Activated naive CD4-positive, alpha-beta T cell treated with anti-CD3 and anti-CD28 coated beads, Interleukin-2, amount 50 U/mL, for 24 hours (primary cell): ENCODE measurements at regions not wholly inside any gene's neighbourhood (a gene's known extent, or its start where the extent isn't known, plus 50 kb on each side); places are given as distances from the start of the nearest gene placed in this dataset.
A peak's percentile ranks its signal among the peaks of the same experiment; 100 is the strongest.

Experiments
- H3K27ac Mint-ChIP-seq: one replicate; pipeline ENCODE4 v1.8.0; 2021; ENCODE audit warnings: mild to moderate bottlenecking, mixed read lengths
- H3K27me3 Mint-ChIP-seq: one replicate; pipeline ENCODE4 v1.8.0; 2021; ENCODE audit warnings: mixed read lengths
- H3K36me3 Mint-ChIP-seq: one replicate; pipeline ENCODE4 v1.8.0; 2021; ENCODE audit warnings: mixed read lengths
- H3K4me1 Mint-ChIP-seq: one replicate; pipeline ENCODE4 v1.8.0; 2021; ENCODE audit warnings: mixed read lengths
- H3K4me3 Mint-ChIP-seq: one replicate; pipeline ENCODE4 v1.8.0; 2021; ENCODE audit warnings: mild to moderate bottlenecking, mixed read lengths
- H3K9me3 Mint-ChIP-seq: one replicate; pipeline ENCODE4 v1.8.0; 2021; ENCODE audit warnings: mixed read lengths

- Mint-ChIP-seq H3K36me3 (no peaks in the 10 kb centered on the region), H3K27ac (no peak overlapping the region), H3K4me3 (no peak overlapping the region), H3K4me1 (peaks cover under 1% of the 10 kb centered on the region), H3K9me3 (no peaks in the 10 kb centered on the region), H3K27me3 (peaks cover 4% of the 10 kb centered on the region)
These were observed 93.4 kb downstream of the ZFP64 start for GRCh38 chr20:52098186-52098585.

- Mint-ChIP-seq H3K36me3 (peaks cover 1% of the 10 kb centered on the region), H3K4me1 (no peaks in the 10 kb centered on the region), H3K27ac (no peak overlapping the region), H3K27me3 (no peaks in the 10 kb centered on the region), H3K4me3 (no peak overlapping the region), H3K9me3 (no peaks in the 10 kb centered on the region)
These were observed 95.5 kb downstream of the ZFP64 start for GRCh38 chr20:52096117-52096516.

- Mint-ChIP-seq H3K27me3 (no peaks in the 10 kb centered on the region), H3K4me1 (no peaks in the 10 kb centered on the region), H3K27ac (no peak overlapping the region), H3K36me3 (peaks cover 1% of the 10 kb centered on the region), H3K9me3 (no peaks in the 10 kb centered on the region), H3K4me3 (no peak overlapping the region)
These were observed 96.9 kb downstream of the ZFP64 start for GRCh38 chr20:52094693-52095092.

- Mint-ChIP-seq H3K36me3 (peaks cover 7% of the 10 kb centered on the region), H3K27ac (no peak overlapping the region), H3K27me3 (no peaks in the 10 kb centered on the region), H3K4me3 (no peak overlapping the region), H3K9me3 (no peaks in the 10 kb centered on the region), H3K4me1 (no peaks in the 10 kb centered on the region)
These were observed 98.0 kb downstream of the ZFP64 start for GRCh38 chr20:52093575-52093974.

- Mint-ChIP-seq H3K4me1 (no peaks in the 10 kb centered on the region), H3K27me3 (no peaks in the 10 kb centered on the region), H3K27ac (no peak overlapping the region), H3K4me3 (no peak overlapping the region), H3K36me3 (peaks cover 29% of the 10 kb centered on the region), H3K9me3 (peaks cover 6% of the 10 kb centered on the region)
These were observed 101.5 kb downstream of the ZFP64 start for GRCh38 chr20:52090035-52090434.

- peaks cover 6% of the 10 kb centered on the region for H3K9me3 Mint-ChIP-seq
- H3K27me3 Mint-ChIP-seq: no peaks in the 10 kb centered on the region
- peaks cover 29% of the 10 kb centered on the region for H3K36me3 Mint-ChIP-seq
- peaks cover 9% of the 10 kb centered on the region for H3K4me1 Mint-ChIP-seq
- no peak overlapping the region for H3K27ac Mint-ChIP-seq
- no peak overlapping the region for H3K4me3 Mint-ChIP-seq
These were observed 104.1 kb downstream of the ZFP64 start for GRCh38 chr20:52087471-52087870.

- Mint-ChIP-seq H3K4me3 (no peak overlapping the region), H3K36me3 (peaks cover 28% of the 10 kb centered on the region), H3K27ac (no peak overlapping the region), H3K9me3 (peaks cover 6% of the 10 kb centered on the region), H3K4me1 (peaks cover 12% of the 10 kb centered on the region), H3K27me3 (no peaks in the 10 kb centered on the region)
These were observed 104.7 kb downstream of the ZFP64 start for GRCh38 chr20:52086878-52087277.

GRCh38 chr20:52084727-52085126 lies 106.9 kb downstream of the ZFP64 start:
- Mint-ChIP-seq H3K4me1 (peaks cover 12% of the 10 kb centered on the region), H3K4me3 (no peak overlapping the region), H3K27ac (no peak overlapping the region), H3K9me3 (peaks cover 6% of the 10 kb centered on the region), H3K36me3 (peaks cover 28% of the 10 kb centered on the region), H3K27me3 (no peaks in the 10 kb centered on the region)

GRCh38 chr20:52083627-52084232 lies 107.8 kb downstream of the ZFP64 start:
- Mint-ChIP-seq H3K27ac (no peak overlapping the region), H3K36me3 (peaks cover 24% of the 10 kb centered on the region), H3K9me3 (peaks cover 6% of the 10 kb centered on the region), H3K27me3 (no peaks in the 10 kb centered on the region), H3K4me1 (peaks cover 12% of the 10 kb centered on the region), H3K4me3 (no peak overlapping the region)

- Mint-ChIP-seq H3K4me1 (peaks cover 12% of the 10 kb centered on the region), H3K4me3 (no peak overlapping the region), H3K9me3 (peaks cover 6% of the 10 kb centered on the region), H3K27me3 (no peaks in the 10 kb centered on the region), H3K36me3 (peaks cover 14% of the 10 kb centered on the region), H3K27ac (peak overlapping the region; percentile 26)
These were observed 109.0 kb downstream of the ZFP64 start for GRCh38 chr20:52082612-52083011.

GRCh38 chr20:52081791-52082190 lies 109.8 kb downstream of the ZFP64 start:
- Mint-ChIP-seq H3K9me3 (no peaks in the 10 kb centered on the region), H3K27ac (no peak overlapping the region), H3K36me3 (peaks cover 6% of the 10 kb centered on the region), H3K4me1 (peaks cover 12% of the 10 kb centered on the region), H3K27me3 (no peaks in the 10 kb centered on the region), H3K4me3 (no peak overlapping the region)

- Mint-ChIP-seq H3K27ac (no peak overlapping the region), H3K36me3 (peaks cover 5% of the 10 kb centered on the region), H3K27me3 (no peaks in the 10 kb centered on the region)
These were observed 110.5 kb downstream of the ZFP64 start for GRCh38 chr20:52081066-52081465.

GRCh38 chr20:52078289-52078688 lies 113.3 kb downstream of the ZFP64 start:
- Mint-ChIP-seq H3K36me3 (peaks cover 3% of the 10 kb centered on the region), H3K27me3 (no peaks in the 10 kb centered on the region), H3K9me3 (no peaks in the 10 kb centered on the region), H3K4me3 (no peak overlapping the region), H3K4me1 (peaks cover 11% of the 10 kb centered on the region), H3K27ac (no peak overlapping the region)

More at GRCh38 chr20:52081066-52081465, 110.5 kb downstream of the ZFP64 start:
- Mint-ChIP-seq H3K4me3 (no peak overlapping the region), H3K9me3 (no peaks in the 10 kb centered on the region), H3K4me1 (peaks cover 12% of the 10 kb centered on the region)

GRCh38 chr20:52076164-52076563 lies 115.4 kb downstream of the ZFP64 start:
- H3K9me3 Mint-ChIP-seq: no peaks in the 10 kb centered on the region
- H3K36me3 Mint-ChIP-seq: peaks cover 6% of the 10 kb centered on the region
- no peak overlapping the region for H3K27ac Mint-ChIP-seq
- no peaks in the 10 kb centered on the region for H3K27me3 Mint-ChIP-seq
- no peaks in the 10 kb centered on the region for H3K4me1 Mint-ChIP-seq
- H3K4me3 Mint-ChIP-seq: no peak overlapping the region

- Mint-ChIP-seq H3K4me3 (no peak overlapping the region), H3K36me3 (peaks cover 6% of the 10 kb centered on the region), H3K27ac (no peak overlapping the region), H3K4me1 (no peaks in the 10 kb centered on the region), H3K9me3 (no peaks in the 10 kb centered on the region), H3K27me3 (no peaks in the 10 kb centered on the region)
These were observed 116.2 kb downstream of the ZFP64 start for GRCh38 chr20:52075400-52075799.

GRCh38 chr20:52071136-52071535 lies 120.4 kb downstream of the ZFP64 start:
- H3K4me3 Mint-ChIP-seq: no peak overlapping the region
- no peak overlapping the region for H3K27ac Mint-ChIP-seq
- no peaks in the 10 kb centered on the region for H3K27me3 Mint-ChIP-seq
- H3K9me3 Mint-ChIP-seq: no peaks in the 10 kb centered on the region
- peaks cover 6% of the 10 kb centered on the region for H3K36me3 Mint-ChIP-seq
- H3K4me1 Mint-ChIP-seq: no peaks in the 10 kb centered on the region

GRCh38 chr20:52064931-52065330 lies 126.6 kb downstream of the ZFP64 start:
- Mint-ChIP-seq H3K9me3 (no peaks in the 10 kb centered on the region), H3K4me1 (no peaks in the 10 kb centered on the region), H3K4me3 (no peak overlapping the region), H3K27me3 (no peaks in the 10 kb centered on the region), H3K27ac (no peak overlapping the region), H3K36me3 (no peaks in the 10 kb centered on the region)
